MM.1S (cell line): ENCODE measurements at regions not wholly inside any gene's neighbourhood (a gene's known extent, or its start where the extent isn't known, plus 50 kb on each side); places are given as distances from the start of the nearest gene placed in this dataset.
"Not testable (repeated sequence)": the region's sequence is repeated elsewhere in the genome, so short reads cannot be mapped to it uniquely, and the experiment has no call there.

Source experiments
- DNase-seq: peaks from one replicate; pipeline ENCODE4 v3.0.0-alpha.2; 2015
- H2AFZ ChIP-seq: fragments of 300-600 bp; sonication (generic); 2 replicates; pipeline ENCODE4 v1.6.0; 2016; ENCODE audit warnings: antibody characterized with exemption, low read length
- H3F3A ChIP-seq: fragments of 300-600 bp; sonication (generic); 2 replicates; pipeline ENCODE4 v1.6.1; 2016; ENCODE audit warnings: mild to moderate bottlenecking, antibody characterized with exemption, low read length, moderate library complexity, mixed read lengths; ENCODE audit not compliant: insufficient read depth
- H3K27ac ChIP-seq: fragments of 300-600 bp; sonication (generic); 2 replicates; pipeline ENCODE4 v1.5.1; 2016; ENCODE audit warnings: mild to moderate bottlenecking, low read length
- H3K27me3 ChIP-seq: fragments of 300-600 bp; sonication (generic); replicated peaks from 2 replicates; pipeline ENCODE4 v1.6.0; 2016; ENCODE audit warnings: low read length; ENCODE audit not compliant: insufficient read depth
- H3K36me3 ChIP-seq: fragments of 300-600 bp; sonication (generic); replicated peaks from 2 replicates; pipeline ENCODE4 v1.6.1; 2016; ENCODE audit warnings: mild to moderate bottlenecking, low read length, mixed read lengths; ENCODE audit not compliant: insufficient read depth
- H3K4me1 ChIP-seq: fragments of 300-600 bp; sonication (generic); 2 replicates; pipeline ENCODE4 v1.6.1; 2016; ENCODE audit warnings: low read length, mixed read lengths
- H3K4me2 ChIP-seq: fragments of 300-600 bp; sonication (generic); 2 replicates; pipeline ENCODE4 v1.6.0; 2016; ENCODE audit warnings: low read depth, low read length
- H3K4me3 ChIP-seq: fragments of 300-600 bp; sonication (generic); 2 replicates; pipeline ENCODE4 v1.5.1; 2016; ENCODE audit warnings: low read length, mixed read lengths
- H3K79me2 ChIP-seq: fragments of 300-600 bp; sonication (generic); 2 replicates; pipeline ENCODE4 v1.6.1; 2016; ENCODE audit warnings: mixed run types, low read length, mixed read lengths
- H3K9ac ChIP-seq: fragments of 300-600 bp; sonication (generic); 2 replicates; pipeline ENCODE4 v1.6.1; 2016; ENCODE audit warnings: low read length, mixed read lengths
- H3K9me2 ChIP-seq: fragments of 300-600 bp; sonication (generic); replicated peaks from 2 replicates; pipeline ENCODE4 v1.6.1; 2016; ENCODE audit warnings: mild to moderate bottlenecking, low read length, mixed read lengths; ENCODE audit not compliant: insufficient read depth
- H3K9me3 ChIP-seq: fragments of 300-600 bp; sonication (generic); replicated peaks from 2 replicates; pipeline ENCODE4 v1.6.1; 2016; ENCODE audit warnings: mild to moderate bottlenecking, low read length, mixed read lengths; ENCODE audit not compliant: insufficient read depth
- H4K20me1 ChIP-seq: fragments of 300-600 bp; sonication (generic); 2 replicates; pipeline ENCODE4 v1.6.1; 2016; ENCODE audit warnings: mild to moderate bottlenecking, low read length, moderate library complexity, mixed read lengths; ENCODE audit not compliant: insufficient read depth
- EZH2 ChIP-seq: fragments of 300-600 bp; sonication (generic); optimal IDR thresholded peaks from 2 replicates; pipeline ENCODE3; 2017; ENCODE audit warnings: low read depth, mild to moderate bottlenecking, antibody characterized with exemption, low read length, mixed read lengths
- EZH2phosphoT487 ChIP-seq: fragments of 300-600 bp; sonication (generic); IDR thresholded peaks from 2 replicates; pipeline ENCODE4 v1.6.1; 2018; ENCODE audit warnings: antibody characterized with exemption, low read length
- TF ChIP-seq, protein P1 (sequence below): fragments of 300-600 bp; sonication (generic); IDR thresholded peaks from 2 replicates; pipeline ENCODE4 v1.5.1; 2016; ENCODE audit warnings: antibody characterized with exemption, low read length, mixed read lengths

DNA sequence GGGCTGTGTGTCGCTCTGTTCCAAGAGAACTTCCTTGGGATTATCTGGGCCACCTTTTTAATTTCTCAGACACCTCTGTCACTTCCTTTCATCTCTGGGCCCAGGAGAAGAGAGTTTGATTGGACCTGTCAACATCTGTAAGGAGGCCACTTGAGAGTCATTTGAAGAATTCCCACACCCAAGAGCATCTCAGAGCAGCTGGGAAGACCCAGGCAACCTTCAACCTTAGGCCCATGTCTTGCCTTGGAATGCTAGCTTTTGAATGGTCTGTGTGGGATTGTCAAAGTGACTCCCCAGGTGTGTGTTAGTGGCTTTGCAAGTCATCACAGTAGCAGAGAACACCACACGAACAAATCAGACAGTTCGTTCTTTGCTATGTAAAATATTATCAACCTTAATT is 280.3 kb downstream of the CYRIA start:
- Histone ChIP-seq H3K27me3 (no peaks in the 10 kb centered on the region), H3K79me2 (no peaks in the 10 kb centered on the region), H3K9ac (no peak overlapping the region), H3K9me3 (no peaks in the 10 kb centered on the region), H3K36me3 (no peaks in the 10 kb centered on the region), H3K9me2 (no peaks in the 10 kb centered on the region), H3F3A (no peaks in the 10 kb centered on the region), H4K20me1 (no peaks in the 10 kb centered on the region), H3K27ac (no peak overlapping the region), H3K4me1 (no peaks in the 10 kb centered on the region), H3K4me3 (no peak overlapping the region), H3K4me2 (no peak overlapping the region), H2AFZ (no peak overlapping the region)
- DNase-seq: no peak
- TF ChIP-seq EZH2: no peak
- TF ChIP-seq, protein P1, sequence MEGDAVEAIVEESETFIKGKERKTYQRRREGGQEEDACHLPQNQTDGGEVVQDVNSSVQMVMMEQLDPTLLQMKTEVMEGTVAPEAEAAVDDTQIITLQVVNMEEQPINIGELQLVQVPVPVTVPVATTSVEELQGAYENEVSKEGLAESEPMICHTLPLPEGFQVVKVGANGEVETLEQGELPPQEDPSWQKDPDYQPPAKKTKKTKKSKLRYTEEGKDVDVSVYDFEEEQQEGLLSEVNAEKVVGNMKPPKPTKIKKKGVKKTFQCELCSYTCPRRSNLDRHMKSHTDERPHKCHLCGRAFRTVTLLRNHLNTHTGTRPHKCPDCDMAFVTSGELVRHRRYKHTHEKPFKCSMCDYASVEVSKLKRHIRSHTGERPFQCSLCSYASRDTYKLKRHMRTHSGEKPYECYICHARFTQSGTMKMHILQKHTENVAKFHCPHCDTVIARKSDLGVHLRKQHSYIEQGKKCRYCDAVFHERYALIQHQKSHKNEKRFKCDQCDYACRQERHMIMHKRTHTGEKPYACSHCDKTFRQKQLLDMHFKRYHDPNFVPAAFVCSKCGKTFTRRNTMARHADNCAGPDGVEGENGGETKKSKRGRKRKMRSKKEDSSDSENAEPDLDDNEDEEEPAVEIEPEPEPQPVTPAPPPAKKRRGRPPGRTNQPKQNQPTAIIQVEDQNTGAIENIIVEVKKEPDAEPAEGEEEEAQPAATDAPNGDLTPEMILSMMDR: no peak
- TF ChIP-seq EZH2phosphoT487: no peak

DNA sequence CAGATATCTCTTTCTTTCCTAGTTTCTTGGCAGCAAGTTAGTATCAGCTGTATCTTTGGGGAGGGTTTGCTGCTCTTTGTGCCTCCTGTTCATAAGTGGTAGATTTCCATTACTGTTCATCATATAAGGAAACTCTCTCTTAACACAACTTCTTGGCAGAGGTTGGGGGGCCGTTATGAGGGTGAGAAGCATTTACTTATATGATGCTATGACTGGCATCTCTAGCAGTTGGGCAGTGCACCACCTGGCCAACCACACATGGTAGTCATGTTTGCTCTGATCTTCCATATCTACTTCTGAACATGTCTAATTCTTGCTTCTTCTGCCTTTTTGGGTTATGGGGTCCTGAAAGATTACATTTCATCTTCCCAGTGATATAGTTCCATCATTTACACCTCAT is 282.2 kb downstream of the CYRIA start:
- H4K20me1 ChIP-seq: no peaks in the 10 kb centered on the region
- H3K4me3 ChIP-seq: no peak overlapping the region
- H3F3A ChIP-seq: no peaks in the 10 kb centered on the region
- H3K9me2 ChIP-seq: no peaks in the 10 kb centered on the region
- no peak overlapping the region for H3K4me2 ChIP-seq
- no peaks in the 10 kb centered on the region for H3K79me2 ChIP-seq
- H3K9me3 ChIP-seq: no peaks in the 10 kb centered on the region
- DNase-seq: no peak
- H3K4me1 ChIP-seq: no peaks in the 10 kb centered on the region
- no peak overlapping the region for H2AFZ ChIP-seq
- H3K27me3 ChIP-seq: no peaks in the 10 kb centered on the region
- no peak overlapping the region for H3K9ac ChIP-seq
- TF ChIP-seq EZH2phosphoT487 (no peak), EZH2 (no peak)
- no peak overlapping the region for H3K27ac ChIP-seq
- H3K36me3 ChIP-seq: no peaks in the 10 kb centered on the region

DNA sequence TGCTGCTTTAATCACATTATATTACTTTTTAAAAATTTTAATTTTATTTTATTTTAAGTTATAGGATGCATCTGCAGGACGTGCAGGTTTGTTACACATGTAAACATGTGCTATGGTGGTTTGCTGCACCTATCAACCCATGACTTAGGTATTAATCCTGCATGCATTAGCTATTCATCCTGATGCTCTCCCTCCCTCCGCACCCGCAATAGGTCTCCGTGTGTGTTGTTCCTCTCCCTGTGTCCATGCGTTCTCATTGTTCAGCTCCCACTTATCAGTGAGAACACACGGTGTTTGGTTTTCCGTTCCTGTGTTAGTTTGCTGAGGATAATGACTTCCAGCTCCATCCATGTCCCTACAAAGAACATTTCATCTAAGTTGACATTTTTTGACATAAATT is 283.2 kb downstream of the CYRIA start:
- H3F3A ChIP-seq: no peaks in the 10 kb centered on the region
- no peaks in the 10 kb centered on the region for H3K9me2 ChIP-seq
- DNase-seq: no peak
- H3K9ac ChIP-seq: no peak overlapping the region
- TF ChIP-seq EZH2phosphoT487: no peak
- TF ChIP-seq EZH2: no peak
- no peaks in the 10 kb centered on the region for H3K9me3 ChIP-seq
- H3K4me2 ChIP-seq: no peak overlapping the region
- H3K4me3 ChIP-seq: no peak overlapping the region
- no peaks in the 10 kb centered on the region for H4K20me1 ChIP-seq
- no peaks in the 10 kb centered on the region for H3K4me1 ChIP-seq
- no peaks in the 10 kb centered on the region for H3K27me3 ChIP-seq
- H3K27ac ChIP-seq: no peak overlapping the region
- H2AFZ ChIP-seq: no peak overlapping the region
- H3K36me3 ChIP-seq: no peaks in the 10 kb centered on the region
- H3K79me2 ChIP-seq: no peaks in the 10 kb centered on the region

DNA sequence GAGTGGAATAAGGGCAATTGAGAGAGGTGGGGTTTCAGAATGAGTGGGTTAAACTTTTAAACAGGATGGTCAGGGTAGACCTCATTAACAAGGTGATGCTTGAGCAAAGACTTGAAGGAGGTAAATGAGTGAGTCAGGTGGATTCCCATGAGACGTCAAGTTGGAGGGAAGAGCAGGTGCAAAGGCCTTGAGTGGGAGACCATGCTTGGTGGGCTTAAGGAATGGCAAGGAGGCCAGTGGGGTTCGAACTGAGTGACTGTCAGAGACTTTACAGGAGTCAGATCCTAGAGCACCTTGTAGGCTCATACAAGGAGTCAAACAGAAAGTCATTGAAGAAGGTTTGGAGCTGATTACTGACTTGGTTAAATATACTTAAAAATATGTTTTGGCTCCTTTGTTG is 284.1 kb downstream of the CYRIA start:
- H3K36me3 ChIP-seq: no peaks in the 10 kb centered on the region
- H3K9me2 ChIP-seq: no peaks in the 10 kb centered on the region
- no peak overlapping the region for H3K27ac ChIP-seq
- TF ChIP-seq, protein P1: no peak
- TF ChIP-seq EZH2phosphoT487 (no peak), EZH2 (no peak)
- H3K4me1 ChIP-seq: no peaks in the 10 kb centered on the region
- H3K4me3 ChIP-seq: no peak overlapping the region
- no peaks in the 10 kb centered on the region for H4K20me1 ChIP-seq
- no peaks in the 10 kb centered on the region for H3F3A ChIP-seq
- no peak overlapping the region for H3K4me2 ChIP-seq
- H3K79me2 ChIP-seq: no peaks in the 10 kb centered on the region
- H3K9ac ChIP-seq: no peak overlapping the region
- H3K9me3 ChIP-seq: no peaks in the 10 kb centered on the region
- no peak overlapping the region for H2AFZ ChIP-seq
- no peak for DNase-seq
- no peaks in the 10 kb centered on the region for H3K27me3 ChIP-seq

DNA sequence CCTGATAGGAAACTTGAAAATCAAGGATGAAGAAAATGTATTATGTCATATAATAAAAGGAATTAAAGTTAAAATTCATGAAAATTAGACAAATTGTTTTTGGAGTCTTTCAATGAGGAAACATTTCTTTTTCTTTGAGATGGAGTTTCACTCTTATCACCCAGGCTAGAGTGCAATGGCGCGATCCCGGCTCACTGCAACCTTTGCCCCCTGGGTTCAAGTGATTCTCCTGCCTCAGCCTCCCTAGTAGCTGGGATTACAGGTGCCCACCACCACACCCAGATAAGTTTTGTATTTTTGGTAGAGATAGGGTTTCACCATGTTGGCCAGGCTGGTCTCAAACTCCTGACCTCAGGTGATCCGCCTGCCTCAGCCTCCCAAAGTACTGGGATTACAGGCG is 285.7 kb downstream of the CYRIA start:
- H3K9me2 ChIP-seq, H3K27me3 ChIP-seq, H3K36me3 ChIP-seq, H3F3A ChIP-seq, H3K9ac ChIP-seq, DNase-seq, H3K79me2 ChIP-seq, H2AFZ ChIP-seq, H4K20me1 ChIP-seq, H3K9me3 ChIP-seq, H3K4me2 ChIP-seq, H3K4me1 ChIP-seq, H3K27ac ChIP-seq, H3K4me3 ChIP-seq: not testable (repeated sequence)

DNA sequence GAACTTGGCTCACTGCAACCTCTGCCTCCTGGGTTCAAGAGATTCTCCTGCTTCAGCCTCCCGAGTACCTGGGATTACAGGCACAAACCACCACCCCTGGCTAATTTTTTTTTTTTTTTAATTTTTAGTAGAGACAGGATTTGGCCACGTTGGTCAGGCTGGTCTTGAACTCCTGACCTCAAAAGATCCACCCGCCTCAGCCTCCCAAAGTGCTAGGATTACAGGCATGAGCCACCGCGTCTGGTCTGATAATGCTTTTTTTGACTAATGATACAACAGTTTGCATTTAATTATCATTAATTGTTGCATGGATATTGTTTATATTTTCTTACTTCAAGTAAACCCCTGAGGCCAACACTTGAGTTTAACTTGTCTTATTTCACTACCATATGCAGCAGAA is 286.6 kb downstream of the CYRIA start:
- not testable (repeated sequence) for H3K9me2 ChIP-seq, H3K36me3 ChIP-seq, H3K27me3 ChIP-seq, H3K27ac ChIP-seq, H3K79me2 ChIP-seq, H2AFZ ChIP-seq, H3K9me3 ChIP-seq, H3K4me2 ChIP-seq, H3K4me1 ChIP-seq, H3F3A ChIP-seq, H3K4me3 ChIP-seq, DNase-seq, H4K20me1 ChIP-seq, H3K9ac ChIP-seq
